ENCODE measurements at regions not wholly inside any gene's neighbourhood (a gene's known extent, or its start where the extent isn't known, plus 50 kb on each side); places are given as distances from the start of the nearest gene placed in this dataset.
A peak's percentile ranks its signal among the peaks of the same experiment; 100 is the strongest.

GRCh38 chr6:147138835-147139234 is 65.4 kb upstream of the STXBP5 start:
- DNase-seq (ENCODE audit: low spot score) = no peak
- ATAC-seq (ENCODE audit: low read depth) = no peak
- Histone ChIP-seq H3K9me3 (ENCODE audit: severe bottlenecking) (no peaks in the 10 kb centered on the region), H3K27me3 (ENCODE audit: insufficient read depth, poor library complexity, severe bottlenecking) (no peaks in the 10 kb centered on the region), H3K4me1 (ENCODE audit: insufficient read depth, poor library complexity, severe bottlenecking) (peaks cover 24% of the 10 kb centered on the region), H3K27ac (ENCODE audit: poor library complexity, severe bottlenecking) (no peak overlapping the region), H3K4me3 (ENCODE audit: severe bottlenecking) (no peak overlapping the region), H3K36me3 (ENCODE audit: low read depth) (no peaks in the 10 kb centered on the region)
- TF ChIP-seq CTCF (IDR thresholded peaks at IDR 0.05; ENCODE audit: poor library complexity, severe bottlenecking) = no peak

DNA sequence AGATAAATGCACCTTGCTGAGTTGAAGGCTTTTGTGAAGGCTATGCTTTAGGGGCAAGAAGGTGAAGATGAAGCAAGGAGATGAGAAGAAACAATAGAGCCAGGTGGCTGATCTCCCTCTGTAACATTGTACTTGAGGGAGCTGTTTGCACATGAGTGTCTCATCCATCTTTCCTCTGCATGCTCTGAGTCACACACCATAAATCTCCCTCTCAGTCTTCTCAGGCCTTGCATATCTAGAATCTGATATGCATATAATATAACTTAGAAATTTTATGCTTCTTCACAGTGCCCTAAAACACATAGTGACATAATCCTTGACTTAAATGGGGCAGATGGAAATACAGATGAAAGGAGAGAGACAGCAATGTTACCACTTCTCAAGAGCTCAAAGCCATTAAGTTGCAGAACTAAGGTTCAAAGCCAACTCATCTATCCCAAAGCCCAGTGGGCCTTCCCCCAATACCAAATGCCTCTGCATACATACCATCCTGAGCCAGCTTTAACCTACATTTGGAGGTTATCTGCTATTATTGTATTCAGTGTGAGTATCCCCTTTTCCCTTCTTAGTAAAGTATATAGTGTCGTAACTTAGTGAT is 62.4 kb upstream of the STXBP5 start:
- no peaks in the 10 kb centered on the region for H3K27me3 ChIP-seq (ENCODE audit: insufficient read depth, poor library complexity, severe bottlenecking)
- no peaks in the 10 kb centered on the region for H3K9me3 ChIP-seq (ENCODE audit: severe bottlenecking)
- TF ChIP-seq CTCF (IDR thresholded peaks at IDR 0.05; ENCODE audit: poor library complexity, severe bottlenecking) = no peak
- no peak overlapping the region for H3K4me3 ChIP-seq (ENCODE audit: severe bottlenecking)
- peak overlapping the region; percentile 23 for H3K27ac ChIP-seq (ENCODE audit: poor library complexity, severe bottlenecking)
- peaks cover 12% of the 10 kb centered on the region for H3K4me1 ChIP-seq (ENCODE audit: insufficient read depth, poor library complexity, severe bottlenecking)
- DNase-seq (ENCODE audit: low spot score) (no peak), ATAC-seq (ENCODE audit: low read depth) (peak; percentile 98)
- no peaks in the 10 kb centered on the region for H3K36me3 ChIP-seq (ENCODE audit: low read depth)

DNA sequence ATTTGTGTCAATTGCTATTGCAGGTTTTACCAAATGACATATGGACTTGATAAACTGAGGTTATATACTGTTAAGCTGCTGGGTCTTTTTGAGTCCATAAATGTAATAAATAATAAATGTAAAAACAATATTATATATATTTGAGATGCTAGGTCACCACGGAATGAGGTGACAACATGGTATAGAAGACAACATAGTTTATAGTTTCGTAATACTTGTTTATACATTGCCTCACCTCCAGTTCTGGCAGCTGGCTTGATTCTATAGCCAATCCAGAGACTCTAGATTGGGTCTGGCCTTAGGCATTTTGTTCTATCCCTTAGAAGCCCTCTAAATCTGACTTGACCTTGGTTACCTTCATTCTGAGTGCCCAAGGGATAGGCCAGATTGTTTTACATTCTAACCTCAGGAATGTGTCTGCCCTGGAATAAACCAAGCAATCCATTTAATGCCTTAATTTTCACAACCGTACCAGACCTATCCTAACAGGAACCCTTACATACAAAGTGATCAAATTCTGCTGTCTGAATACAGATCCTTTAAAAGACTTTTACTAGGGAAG is 61.5 kb upstream of the STXBP5 start:
- ATAC-seq (ENCODE audit: low read depth) (peak; percentile 46; the same call in 2 of the 3 replicates), DNase-seq (ENCODE audit: low spot score) (no peak)
- Histone ChIP-seq H3K27ac (ENCODE audit: poor library complexity, severe bottlenecking) (peak overlapping the region; percentile 23), H3K4me3 (ENCODE audit: severe bottlenecking) (no peak overlapping the region), H3K27me3 (ENCODE audit: insufficient read depth, poor library complexity, severe bottlenecking) (no peaks in the 10 kb centered on the region), H3K36me3 (ENCODE audit: low read depth) (no peaks in the 10 kb centered on the region), H3K9me3 (ENCODE audit: severe bottlenecking) (no peaks in the 10 kb centered on the region), H3K4me1 (ENCODE audit: insufficient read depth, poor library complexity, severe bottlenecking) (peaks cover 12% of the 10 kb centered on the region)
- TF ChIP-seq CTCF (IDR thresholded peaks at IDR 0.05; ENCODE audit: poor library complexity, severe bottlenecking) = no peak

- H3K4me3 ChIP-seq (ENCODE audit: severe bottlenecking) = no peak overlapping the region
- TF ChIP-seq CTCF (IDR thresholded peaks at IDR 0.05; ENCODE audit: poor library complexity, severe bottlenecking) = no peak
- no peak for ATAC-seq (ENCODE audit: low read depth)
- no peaks in the 10 kb centered on the region for H3K27me3 ChIP-seq (ENCODE audit: insufficient read depth, poor library complexity, severe bottlenecking)
- no peaks in the 10 kb centered on the region for H3K9me3 ChIP-seq (ENCODE audit: severe bottlenecking)
- no peaks in the 10 kb centered on the region for H3K36me3 ChIP-seq (ENCODE audit: low read depth)
- no peak overlapping the region for H3K27ac ChIP-seq (ENCODE audit: poor library complexity, severe bottlenecking)
- H3K4me1 ChIP-seq (ENCODE audit: insufficient read depth, poor library complexity, severe bottlenecking) = peaks cover 4% of the 10 kb centered on the region
- DNase-seq (ENCODE audit: low spot score) = no peak
Measured at GRCh38 chr6:147149092-147149491, 55.1 kb upstream of the STXBP5 start.

DNA sequence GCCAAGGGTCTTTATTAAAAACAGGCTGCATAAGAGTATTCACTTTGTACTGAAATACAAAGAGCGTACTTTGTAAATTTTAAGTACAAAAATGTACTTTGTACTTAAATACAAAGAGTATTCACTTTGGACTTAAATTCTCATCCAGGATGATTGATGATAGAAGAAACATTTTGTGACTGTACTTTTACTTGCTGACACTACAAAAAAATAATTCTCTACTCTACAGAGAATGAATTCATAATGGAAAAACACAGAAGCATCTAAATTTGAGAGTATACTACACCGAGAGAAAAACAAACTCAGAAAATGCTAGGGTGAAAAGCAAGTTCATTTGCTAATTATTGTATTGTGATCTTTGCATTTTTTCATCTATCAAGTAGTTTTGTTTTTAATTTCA is 54.4 kb upstream of the STXBP5 start:
- H3K4me3 ChIP-seq (ENCODE audit: severe bottlenecking) = no peak overlapping the region
- no peaks in the 10 kb centered on the region for H3K36me3 ChIP-seq (ENCODE audit: low read depth)
- H3K27ac ChIP-seq (ENCODE audit: poor library complexity, severe bottlenecking) = no peak overlapping the region
- no peak for TF ChIP-seq CTCF (IDR thresholded peaks at IDR 0.05; ENCODE audit: poor library complexity, severe bottlenecking)
- peaks cover 11% of the 10 kb centered on the region for H3K4me1 ChIP-seq (ENCODE audit: insufficient read depth, poor library complexity, severe bottlenecking)
- no peaks in the 10 kb centered on the region for H3K27me3 ChIP-seq (ENCODE audit: insufficient read depth, poor library complexity, severe bottlenecking)
- ATAC-seq (ENCODE audit: low read depth) (no peak), DNase-seq (ENCODE audit: low spot score) (no peak)
- H3K9me3 ChIP-seq (ENCODE audit: severe bottlenecking) = no peaks in the 10 kb centered on the region

Measured in RWPE2 (cell line).